HepG2 (cell line): ENCODE measurements at regions not wholly inside any gene's neighbourhood (a gene's known extent, or its start where the extent isn't known, plus 50 kb on each side); places are given as distances from the start of the nearest gene placed in this dataset.

Experiments used
- CTCF ChIP-seq: sonication (generic); formaldehyde crosslinking; IDR thresholded peaks from 2 replicates; pipeline ENCODE4 v1.5.0; 2020; ENCODE audit warnings: mild to moderate bottlenecking, missing genetic modification reagents, moderate library complexity
- EED ChIP-seq: sonication (generic); formaldehyde crosslinking; IDR thresholded peaks from 2 replicates; pipeline ENCODE4 v1.5.0; 2020; ENCODE audit warnings: mild to moderate bottlenecking, missing genetic modification reagents
- JUND ChIP-seq: sonication (generic); formaldehyde crosslinking; IDR thresholded peaks from 2 replicates; pipeline ENCODE4 v1.8.0; 2022; ENCODE audit warnings: mild to moderate bottlenecking, missing genetic modification reagents
- POLR2A ChIP-seq, 2 experiments: IDR thresholded peaks; 2 replicates each; pipeline ENCODE4 v1.6.1; 2011; ENCODE audit warnings: low read depth in 2 of 2, low read length in 2 of 2, mild to moderate bottlenecking in 1 of 2, moderate library complexity in 1 of 2; ENCODE audit not compliant: insufficient read depth in 1 of 2
- SIN3A ChIP-seq: IDR thresholded peaks from 2 replicates; pipeline ENCODE4 v1.6.1; 2011; ENCODE audit warnings: low read depth, mild to moderate bottlenecking, control low read depth, low read length, borderline replicate concordance
- TF ChIP-seq, protein P1 (sequence below): IDR thresholded peaks from 2 replicates; pipeline ENCODE4 v1.6.1; 2016

GRCh38 chr11:114891911-114892310, 213.6 kb downstream of the NXPE2 start:
- TF ChIP-seq JUND (CRISPR knock-in tag) = no peak
- TF ChIP-seq EED = no peak
- no peak for TF ChIP-seq SIN3A
- TF ChIP-seq POLR2A (IDR thresholded peaks at IDR 0.05; ENCODE audit: insufficient read depth in 1 of 2, low read depth in 2 of 2, low read length in 2 of 2) = no peak
- TF ChIP-seq, protein P1, sequence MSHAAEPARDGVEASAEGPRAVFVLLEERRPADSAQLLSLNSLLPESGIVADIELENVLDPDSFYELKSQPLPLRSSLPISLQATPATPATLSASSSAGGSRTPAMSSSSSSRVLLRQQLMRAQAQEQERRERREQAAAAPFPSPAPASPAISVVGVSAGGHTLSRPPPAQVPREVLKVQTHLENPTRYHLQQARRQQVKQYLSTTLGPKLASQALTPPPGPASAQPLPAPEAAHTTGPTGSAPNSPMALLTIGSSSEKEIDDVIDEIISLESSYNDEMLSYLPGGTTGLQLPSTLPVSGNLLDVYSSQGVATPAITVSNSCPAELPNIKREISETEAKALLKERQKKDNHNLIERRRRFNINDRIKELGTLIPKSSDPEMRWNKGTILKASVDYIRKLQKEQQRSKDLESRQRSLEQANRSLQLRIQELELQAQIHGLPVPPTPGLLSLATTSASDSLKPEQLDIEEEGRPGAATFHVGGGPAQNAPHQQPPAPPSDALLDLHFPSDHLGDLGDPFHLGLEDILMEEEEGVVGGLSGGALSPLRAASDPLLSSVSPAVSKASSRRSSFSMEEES (CRISPR knock-in tag) = no peak
- TF ChIP-seq CTCF = no peak
